ENCODE measurements at regions not wholly inside any gene's neighbourhood (a gene's known extent, or its start where the extent isn't known, plus 50 kb on each side); places are given as distances from the start of the nearest gene placed in this dataset.

- Histone ChIP-seq H3K9me3 (ENCODE audit: control insufficient read depth in 1 of 2, insufficient read depth in 1 of 2, low read depth in 1 of 2, low read length in 2 of 2) (no peaks in the 10 kb centered on the region), H4K20me1 (ENCODE audit: insufficient read depth) (no peaks in the 10 kb centered on the region), H2AFZ (ENCODE audit: low read depth, low read length, poor library complexity, severe bottlenecking) (peak overlapping the region; percentile 52), H3K9me2 (ENCODE audit: insufficient read depth) (no peaks in the 10 kb centered on the region), H3K27ac (ENCODE audit: low read depth, low read length) (peak overlapping the region; percentile 10; the same call in 1 of the 2 replicates), H3K79me2 (ENCODE audit: insufficient read depth, low read length) (no peaks in the 10 kb centered on the region), H3K36me3 (ENCODE audit: control insufficient read depth in 1 of 2, insufficient read depth in 2 of 2, low read length in 2 of 2) (no peaks in the 10 kb centered on the region), H3K4me2 (ENCODE audit: low read length) (peak overlapping the region; percentile 30), H3K9ac (ENCODE audit: low read length) (no peak overlapping the region), H3K27me3 (ENCODE audit: insufficient read depth, low read length) (no peaks in the 10 kb centered on the region), H3K4me3 (replicated peaks in 1 of 2; ENCODE audit: low read depth in 1 of 2, low read length in 2 of 2) (no peak overlapping the region), H3K4me1 (ENCODE audit: control insufficient read depth in 1 of 2, insufficient read depth in 2 of 2, low read length in 2 of 2) (peaks cover 5 to 17% of the 10 kb centered on the region in 2 experiments)
- ChIA-PET POLR2A (no interaction called here), CTCF (no interaction called here), RAD21 (ENCODE audit: low non-redundant PET in 1 of 2, low total read pairs in 2 of 2, uncharacterized antibody in 2 of 2, unreplicated experiment in 2 of 2) (no interaction called here)
- TF ChIP-seq FOSL1 (IDR thresholded peaks at IDR 0.05; ENCODE audit: low read depth) (peak; percentile 13; the same call in 1 of the 2 replicates), CEBPB (IDR thresholded peaks at IDR 0.05; ENCODE audit: low read depth) (no peak), RAD21 (IDR thresholded peaks at IDR 0.05; ENCODE audit: low read depth) (no peak)
- DNase-seq (ENCODE audit: low read depth, low spot score) = peak; percentile 12
- peak; percentile 69 for ATAC-seq
- intact Hi-C loops (cut with micrococcal nuclease) = no loop called here
- no TSS peak for BruUV-seq (replicated peaks)
Measured at GRCh38 chr13:105814219-105814901, 721.1 kb downstream of the EFNB2 start.

- Histone ChIP-seq H3K4me1 (ENCODE audit: control insufficient read depth in 1 of 2, insufficient read depth in 2 of 2, low read length in 2 of 2) (peaks cover 2 to 19% of the 10 kb centered on the region in 2 experiments; a peak in 2 of 4 replicates), H3K9me2 (ENCODE audit: insufficient read depth) (no peaks in the 10 kb centered on the region), H2AFZ (ENCODE audit: low read depth, low read length, poor library complexity, severe bottlenecking) (peak overlapping the region; percentile 75), H3K27me3 (ENCODE audit: insufficient read depth, low read length) (no peaks in the 10 kb centered on the region), H3K79me2 (ENCODE audit: insufficient read depth, low read length) (no peaks in the 10 kb centered on the region), H3K4me2 (ENCODE audit: low read length) (peak overlapping the region; percentile 33), H3K9ac (ENCODE audit: low read length) (no peak overlapping the region), H4K20me1 (ENCODE audit: insufficient read depth) (no peaks in the 10 kb centered on the region), H3K36me3 (ENCODE audit: control insufficient read depth in 1 of 2, insufficient read depth in 2 of 2, low read length in 2 of 2) (no peaks in the 10 kb centered on the region), H3K4me3 (replicated peaks in 1 of 2; ENCODE audit: low read depth in 1 of 2, low read length in 2 of 2) (no peak overlapping the region), H3K9me3 (ENCODE audit: control insufficient read depth in 1 of 2, insufficient read depth in 1 of 2, low read depth in 1 of 2, low read length in 2 of 2) (no peaks in the 10 kb centered on the region), H3K27ac (ENCODE audit: low read depth, low read length) (no peak overlapping the region)
- intact Hi-C loops (cut with micrococcal nuclease) = no loop called here
- ATAC-seq (no peak), DNase-seq (ENCODE audit: low read depth, low spot score) (no peak)
- ChIA-PET RAD21 (ENCODE audit: low non-redundant PET in 1 of 2, low total read pairs in 2 of 2, uncharacterized antibody in 2 of 2, unreplicated experiment in 2 of 2) (no interaction called here), POLR2A (no interaction called here), CTCF (no interaction called here)
- BruUV-seq (replicated peaks) = no TSS peak
- no peak for TF ChIP-seq POLR2A (IDR thresholded peaks at IDR 0.05; ENCODE audit: borderline replicate concordance, extremely low read depth, insufficient read depth, insufficient read length)
- TF ChIP-seq EZH2phosphoT487 (IDR thresholded peaks at IDR 0.05; ENCODE audit: borderline replicate concordance) = no peak
- no peak for TF ChIP-seq ZBTB33 (IDR thresholded peaks at IDR 0.05; ENCODE audit: extremely low read depth, insufficient replicate concordance, low read length)
- no peak for TF ChIP-seq ZNF274 (IDR thresholded peaks at IDR 0.05; ENCODE audit: low read depth, low read length)
- TF ChIP-seq RAD21 (IDR thresholded peaks at IDR 0.05; ENCODE audit: low read depth) = no peak
- TF ChIP-seq CTCF (IDR thresholded peaks at IDR 0.05 in 2 of 3, conservative IDR thresholded peaks at IDR 0.05 in 1 of 3; ENCODE audit: borderline replicate concordance in 1 of 3, insufficient read depth in 1 of 3, low read depth in 2 of 3, low read length in 2 of 3) = no peak
- TF ChIP-seq EZH2 (IDR thresholded peaks at IDR 0.05) = no peak
- TF ChIP-seq ZFX (IDR thresholded peaks at IDR 0.05) = no peak
- no peak for TF ChIP-seq TCF7L2 (IDR thresholded peaks at IDR 0.05; ENCODE audit: borderline replicate concordance, extremely low read depth, insufficient read depth, insufficient read length)
- TF ChIP-seq SIN3A (IDR thresholded peaks at IDR 0.05; ENCODE audit: low read depth) = no peak
- TF ChIP-seq CBX3 (IDR thresholded peaks at IDR 0.05; ENCODE audit: low read depth) = no peak
- no peak for TF ChIP-seq FOSL1 (IDR thresholded peaks at IDR 0.05; ENCODE audit: low read depth)
- TF ChIP-seq CEBPB (IDR thresholded peaks at IDR 0.05; ENCODE audit: low read depth) = no peak
Measured at GRCh38 chr13:105806628-105806920, 728.9 kb downstream of the EFNB2 start.

All from HCT116 (cell line).